HepG2 (cell line): ENCODE measurements at regions not wholly inside any gene's neighbourhood (a gene's known extent, or its start where the extent isn't known, plus 50 kb on each side); places are given as distances from the start of the nearest gene placed in this dataset.

Source experiments
- ATF3 ChIP-seq: sonication (generic); formaldehyde crosslinking; IDR thresholded peaks from 2 replicates; pipeline ENCODE4 v1.4.0; 2020; ENCODE audit warnings: missing genetic modification reagents
- CTCF ChIP-seq: sonication (generic); formaldehyde crosslinking; IDR thresholded peaks from 2 replicates; pipeline ENCODE4 v1.5.0; 2020; ENCODE audit warnings: mild to moderate bottlenecking, missing genetic modification reagents, moderate library complexity
- FOXA1 ChIP-seq, 2 experiments: fragments of 450-650 bp in 1 of 2; sonication (generic) in 1 of 2; formaldehyde crosslinking in 1 of 2; IDR thresholded peaks; 2 replicates each; pipeline versions ENCODE4 v1.4.0 to v1.6.1; 2016 to 2020; ENCODE audit warnings: missing genetic modification reagents in 1 of 2
- KDM1A ChIP-seq: IDR thresholded peaks from 2 replicates; pipeline ENCODE4 v1.6.1; 2016; ENCODE audit warnings: missing compliant biosample characterization
- MTF1 ChIP-seq: sonication (generic); formaldehyde crosslinking; IDR thresholded peaks from 2 replicates; pipeline ENCODE4 v1.5.0; 2020; ENCODE audit warnings: missing genetic modification reagents
- MXD3 ChIP-seq: IDR thresholded peaks from 2 replicates; pipeline ENCODE4 v1.6.1; 2016; ENCODE audit warnings: mild to moderate bottlenecking, missing biosample characterization, missing genetic modification reagents
- NPAS2 ChIP-seq: sonication (generic); formaldehyde crosslinking; IDR thresholded peaks from 2 replicates; pipeline ENCODE4 v1.8.0; 2022; ENCODE audit warnings: mild to moderate bottlenecking, missing genetic modification reagents, borderline replicate concordance
- POLR2A ChIP-seq, 2 experiments: IDR thresholded peaks; 2 replicates each; pipeline ENCODE4 v1.6.1; 2011; ENCODE audit warnings: low read depth in 2 of 2, low read length in 2 of 2, mild to moderate bottlenecking in 1 of 2, moderate library complexity in 1 of 2; ENCODE audit not compliant: insufficient read depth in 1 of 2
- PTBP1 ChIP-seq: fragments of 200-400 bp; formaldehyde crosslinking; IDR thresholded peaks from 2 replicates; pipeline ENCODE4 v1.6.1; 2018; ENCODE audit warnings: low read length, low read depth; ENCODE audit not compliant: poor library complexity, severe bottlenecking
- THAP7 ChIP-seq: sonication (generic); formaldehyde crosslinking; IDR thresholded peaks from 2 replicates; pipeline ENCODE4 v1.8.1; 2023; ENCODE audit warnings: mild to moderate bottlenecking, missing genetic modification reagents
- WIZ ChIP-seq: sonication (generic); formaldehyde crosslinking; IDR thresholded peaks from 2 replicates; pipeline ENCODE4 v1.5.1; 2020; ENCODE audit warnings: mild to moderate bottlenecking, missing genetic modification reagents
- ZNF24 ChIP-seq: fragments of 450-650 bp; IDR thresholded peaks from 2 replicates; pipeline ENCODE4 v1.6.1; 2017; ENCODE audit warnings: antibody characterized with exemption, mild to moderate bottlenecking
- ZNF274 ChIP-seq: sonication (generic); formaldehyde crosslinking; IDR thresholded peaks from 2 replicates; pipeline ENCODE4 v1.5.1; 2020; ENCODE audit warnings: mild to moderate bottlenecking, missing genetic modification reagents

GRCh38 chr2:150916467-150917396, 344.9 kb downstream of the RBM43 start:
- TF ChIP-seq CTCF (CRISPR knock-in tag) (no peak), THAP7 (no peak), ZNF274 (CRISPR knock-in tag) (no peak), ATF3 (no peak), KDM1A (no peak), NPAS2 (CRISPR knock-in tag) (no peak), PTBP1 (no peak), ZNF24 (no peak), POLR2A (IDR thresholded peaks at IDR 0.05; ENCODE audit: insufficient read depth in 1 of 2, low read depth in 2 of 2, low read length in 2 of 2) (no peak), MXD3 (CRISPR knock-in tag) (no peak), MTF1 (no peak), FOXA1 (IDR thresholded peaks at IDR 0.05) (no peak), FOXA1 (CRISPR knock-in tag; IDR thresholded peaks at IDR 0.05) (no peak), WIZ (no peak)
